Sigmoid colon (tissue), 4 donors: ENCODE measurements at regions not wholly inside any gene's neighbourhood (a gene's known extent, or its start where the extent isn't known, plus 50 kb on each side); places are given as distances from the start of the nearest gene placed in this dataset.

Experiments used
- EP300 ChIP-seq, 4 donors: sonication (generic); formaldehyde crosslinking; IDR thresholded peaks; one replicate each; pipeline ENCODE4 v1.6.1; 2017; ENCODE audit warnings: antibody characterized with exemption in 4 of 4
- POLR2A ChIP-seq, 2 donors: fragments of 450-650 bp; IDR thresholded peaks; one replicate each; pipeline ENCODE4 v1.6.1; 2016; ENCODE audit warnings: antibody characterized with exemption in 2 of 2, mild to moderate bottlenecking in 2 of 2, moderate library complexity in 2 of 2
- POLR2AphosphoS5 ChIP-seq, 4 donors: sonication (generic); formaldehyde crosslinking; IDR thresholded peaks; one replicate each; pipeline ENCODE4 v1.6.1; 2017; ENCODE audit warnings: antibody characterized with exemption in 4 of 4
- TF ChIP-seq, protein P1 (sequence below), 4 experiments: fragments of 450-650 bp in 3 of 4; fragments of 200-600 bp in 1 of 4; IDR thresholded peaks; one replicate each; pipeline ENCODE4 v1.5.1; 2016 to 2019; ENCODE audit warnings: antibody characterized with exemption in 4 of 4, mild to moderate bottlenecking in 3 of 4, moderate library complexity in 2 of 4

DNA sequence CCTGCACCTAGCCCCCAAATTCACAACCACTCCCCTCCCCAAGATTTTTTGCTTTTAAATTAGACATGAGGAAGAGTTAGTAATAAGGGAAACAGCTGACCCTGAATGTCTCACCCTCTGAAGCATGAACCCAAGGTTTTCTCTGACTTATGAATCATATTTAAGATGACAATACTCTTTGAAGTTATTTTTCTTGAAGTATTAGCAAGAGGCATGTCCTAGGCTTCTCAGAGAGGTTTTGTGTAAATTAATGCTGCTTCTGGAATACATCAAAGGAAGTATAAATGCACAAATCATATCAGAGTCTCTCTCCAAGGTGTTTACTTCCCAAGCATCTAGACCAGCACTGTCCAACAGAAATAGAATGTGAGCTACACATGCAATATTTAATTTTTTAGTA, 408.1 kb upstream of the MARCKS start:
- TF ChIP-seq, protein P1, sequence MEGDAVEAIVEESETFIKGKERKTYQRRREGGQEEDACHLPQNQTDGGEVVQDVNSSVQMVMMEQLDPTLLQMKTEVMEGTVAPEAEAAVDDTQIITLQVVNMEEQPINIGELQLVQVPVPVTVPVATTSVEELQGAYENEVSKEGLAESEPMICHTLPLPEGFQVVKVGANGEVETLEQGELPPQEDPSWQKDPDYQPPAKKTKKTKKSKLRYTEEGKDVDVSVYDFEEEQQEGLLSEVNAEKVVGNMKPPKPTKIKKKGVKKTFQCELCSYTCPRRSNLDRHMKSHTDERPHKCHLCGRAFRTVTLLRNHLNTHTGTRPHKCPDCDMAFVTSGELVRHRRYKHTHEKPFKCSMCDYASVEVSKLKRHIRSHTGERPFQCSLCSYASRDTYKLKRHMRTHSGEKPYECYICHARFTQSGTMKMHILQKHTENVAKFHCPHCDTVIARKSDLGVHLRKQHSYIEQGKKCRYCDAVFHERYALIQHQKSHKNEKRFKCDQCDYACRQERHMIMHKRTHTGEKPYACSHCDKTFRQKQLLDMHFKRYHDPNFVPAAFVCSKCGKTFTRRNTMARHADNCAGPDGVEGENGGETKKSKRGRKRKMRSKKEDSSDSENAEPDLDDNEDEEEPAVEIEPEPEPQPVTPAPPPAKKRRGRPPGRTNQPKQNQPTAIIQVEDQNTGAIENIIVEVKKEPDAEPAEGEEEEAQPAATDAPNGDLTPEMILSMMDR (IDR thresholded peaks at IDR 0.05) = no peak
- TF ChIP-seq POLR2A (IDR thresholded peaks at IDR 0.05) (no peak), POLR2AphosphoS5 (IDR thresholded peaks at IDR 0.05) (peak; percentile 30 to 84 (median 68)), EP300 (IDR thresholded peaks at IDR 0.05) (no peak)
